GM12878 (cell line): ENCODE measurements at regions not wholly inside any gene's neighbourhood (a gene's known extent, or its start where the extent isn't known, plus 50 kb on each side); places are given as distances from the start of the nearest gene placed in this dataset.

Experiments
- ATAC-seq: fragments of 200-7000 bp; cut with Tn5 transposase; 3 replicates; pipeline ENCODE4 v1.9.1; 2020; ENCODE audit warnings: mild to moderate bottlenecking, moderate library complexity
- BruUV-seq: library from RNA; stranded (reverse); fragments of 400-500 nt; replicated peaks from 2 replicates; lab custom pipeline; 2021; lab: Mats Ljungman, UMichigan
- CTCF ChIA-PET: fragments of 300-600 bp; sonication (Branson Sonifier 250); formaldehyde crosslinking; extraction: SDS; loops from one replicate; lab custom pipeline; 2021; ENCODE audit warnings: inconsistent platforms; lab: Yijun Ruan, JAX
- POLR2A ChIA-PET: fragments of 350-600 bp; formaldehyde crosslinking; extraction: SDS; loops from one replicate; lab custom pipeline; 2021; ENCODE audit warnings: inconsistent platforms; lab: Charles Lee
- RAD21 ChIA-PET: fragments of 300-600 bp; sonication (Branson Sonifier 250); formaldehyde crosslinking; loops from one replicate; lab custom pipeline; 2023; ENCODE audit warnings: antibody characterized with exemption; ENCODE audit not compliant: unreplicated experiment; lab: Charles Lee
- SMC1A ChIA-PET: fragments of 300-600 bp; sonication (Branson Sonifier 250); formaldehyde crosslinking; loops from one replicate; lab custom pipeline; 2023; ENCODE audit not compliant: unreplicated experiment, uncharacterized antibody; lab: Charles Lee
- DNase-seq: peaks from one replicate; pipeline ENCODE4 v3.0.0-alpha.2; 2011; ENCODE audit warnings: low read depth, low spot score
- FAIRE-seq: peaks from 3 replicates; lab custom pipeline; 2011; peaks lifted over from hg19 to GRCh38; lab: Jason Lieb, UNC
- H2AFZ ChIP-seq: 2 replicates; pipeline ENCODE4 v1.6.0; 2011; ENCODE audit warnings: low read depth, low read length, control low read depth; ENCODE audit not compliant: control insufficient read depth
- H3K27ac ChIP-seq: 2 replicates; pipeline ENCODE4 v1.5.1; 2011; ENCODE audit warnings: control low read depth; ENCODE audit not compliant: control insufficient read depth, insufficient read depth
- H3K27me3 ChIP-seq, 2 experiments: replicated peaks in 1 of 2; 2 replicates each; pipeline versions ENCODE4 v1.6.0 to v1.6.1; 2011; ENCODE audit warnings: low read length in 1 of 2; ENCODE audit not compliant: control insufficient read depth in 2 of 2, insufficient read depth in 2 of 2
- H3K36me3 ChIP-seq, 2 experiments: 2 replicates each; pipeline ENCODE4 v1.5.1; 2011; ENCODE audit warnings: low read length in 1 of 2; ENCODE audit not compliant: control insufficient read depth in 2 of 2, insufficient read depth in 2 of 2
- H3K4me1 ChIP-seq: 2 replicates; pipeline ENCODE4 v1.6.1; 2011; ENCODE audit warnings: mild to moderate bottlenecking, low read length, moderate library complexity, mixed read lengths; ENCODE audit not compliant: control insufficient read depth, insufficient read depth
- H3K4me2 ChIP-seq: 2 replicates; pipeline ENCODE4 v1.6.0; 2011; ENCODE audit warnings: control low read depth; ENCODE audit not compliant: control insufficient read depth, insufficient read depth
- H3K4me3 ChIP-seq: fragments of 200-600 bp; sonication (generic); 2 replicates; pipeline ENCODE4 v1.5.1; 2016
- H3K79me2 ChIP-seq: 2 replicates; pipeline ENCODE4 v1.6.0; 2011; ENCODE audit warnings: low read length; ENCODE audit not compliant: control insufficient read depth, insufficient read depth
- H3K9ac ChIP-seq: 2 replicates; pipeline ENCODE4 v1.8.0; 2011; ENCODE audit warnings: low read length, control low read depth, mixed read lengths; ENCODE audit not compliant: control insufficient read depth, insufficient read depth
- H3K9me3 ChIP-seq: replicated peaks from 3 replicates; pipeline ENCODE4 v1.5.1; 2011; ENCODE audit warnings: mild to moderate bottlenecking, low read length; ENCODE audit not compliant: control insufficient read depth, insufficient read depth
- H4K20me1 ChIP-seq: 2 replicates; pipeline ENCODE4 v1.6.0; 2011; ENCODE audit not compliant: control insufficient read depth, insufficient read depth
- CBFB ChIP-seq: IDR thresholded peaks from 2 replicates; pipeline ENCODE4 v1.6.1; 2016; ENCODE audit warnings: antibody characterized with exemption, low read depth
- CBX5 ChIP-seq: sonication (generic); IDR thresholded peaks from 2 replicates; pipeline ENCODE4 v1.6.1; 2016; ENCODE audit warnings: low read depth, moderate library complexity, mild to moderate bottlenecking, inconsistent platforms
- CHD4 ChIP-seq: fragments of 200-600 bp; sonication (generic); IDR thresholded peaks from 2 replicates; pipeline ENCODE4 v1.6.1; 2016; ENCODE audit warnings: mild to moderate bottlenecking
- FOXK2 ChIP-seq: fragments of 450-650 bp; IDR thresholded peaks from 2 replicates; pipeline ENCODE4 v1.6.1; 2017; ENCODE audit warnings: mild to moderate bottlenecking, moderate library complexity
- HDAC2 ChIP-seq: fragments of 200-600 bp; sonication (generic); IDR thresholded peaks from 2 replicates; pipeline ENCODE4 v1.6.1; 2017
- LARP7 ChIP-seq: fragments of 450-650 bp; IDR thresholded peaks from 2 replicates; pipeline ENCODE4 v1.6.1; 2017; ENCODE audit warnings: mild to moderate bottlenecking
- MYB ChIP-seq: fragments of 150-350 bp; IDR thresholded peaks from 2 replicates; pipeline ENCODE4 v1.6.1; 2014; ENCODE audit warnings: mild to moderate bottlenecking, low read depth, low read length, borderline replicate concordance
- NBN ChIP-seq: fragments of 450-650 bp; IDR thresholded peaks from 2 replicates; pipeline ENCODE4 v1.6.1; 2016
- NFIC ChIP-seq: IDR thresholded peaks from 2 replicates; pipeline ENCODE4 v1.6.1; 2012; ENCODE audit warnings: low read depth, mild to moderate bottlenecking, inconsistent platforms, low read length, moderate library complexity
- NKRF ChIP-seq: fragments of 450-650 bp; conservative IDR thresholded peaks from 2 replicates; pipeline ENCODE4 v1.6.1; 2017; ENCODE audit warnings: mild to moderate bottlenecking, moderate library complexity
- RB1 ChIP-seq: fragments of 450-650 bp; formaldehyde crosslinking; IDR thresholded peaks from 2 replicates; pipeline ENCODE4 v1.6.1; 2017; ENCODE audit warnings: mild to moderate bottlenecking, borderline replicate concordance
- RCOR1 ChIP-seq: conservative IDR thresholded peaks from 2 replicates; pipeline ENCODE4 v1.6.1; 2012; ENCODE audit warnings: low read depth, low read length, improper control_type of control experiment
- RELA ChIP-seq: fragments of 450-650 bp; IDR thresholded peaks from 2 replicates; pipeline ENCODE4 v1.8.0; 2014; ENCODE audit warnings: borderline replicate concordance; ENCODE audit not compliant: partially characterized antibody
- RFX5 ChIP-seq: IDR thresholded peaks from 2 replicates; pipeline ENCODE4 v1.6.1; 2011; ENCODE audit warnings: low read depth, low read length, improper control_type of control experiment
- SIN3A ChIP-seq: IDR thresholded peaks from 2 replicates; pipeline ENCODE4 v1.6.1; 2012; ENCODE audit warnings: low read depth, low read length, improper control_type of control experiment
- SIX5 ChIP-seq: IDR thresholded peaks from 2 replicates; pipeline ENCODE4 v1.6.1; 2011; ENCODE audit warnings: mild to moderate bottlenecking, low read depth, low read length, moderate library complexity; ENCODE audit not compliant: severe bottlenecking
- SREBF2 ChIP-seq: IDR thresholded peaks from 2 replicates; pipeline ENCODE4 v1.6.1; 2012; ENCODE audit warnings: mild to moderate bottlenecking, low read length
- TBL1XR1 ChIP-seq: IDR thresholded peaks from 2 replicates; pipeline ENCODE4 v1.6.1; 2012; ENCODE audit warnings: low read depth, low read length, improper control_type of control experiment
- YBX1 ChIP-seq: fragments of 450-650 bp; IDR thresholded peaks from 2 replicates; pipeline ENCODE4 v1.6.1; 2016; ENCODE audit warnings: antibody characterized with exemption
- WGBS: methylation state at CpG from one replicate; pipeline ENCODE4 v1.1.6; 2016; ENCODE audit warnings: low lambda C conversion rate; ENCODE audit not compliant: insufficient replicate concordance, insufficient coverage; ENCODE audit errors: missing lambda C conversion rate; 5-methylcytosine and 5-hydroxymethylcytosine counted together
- in situ Hi-C: fragments of 300-500 bp; cut with MboI; formaldehyde crosslinking; loops from 9 replicates; pipeline ENCODE4 v1.14.3; 2018; ENCODE audit warnings: mixed read lengths
- intact Hi-C: fragments of 100-400 bp; cut with micrococcal nuclease; formaldehyde crosslinking; loops from one replicate; pipeline ENCODE4 v1.14.2; 2022; ENCODE audit not compliant: unreplicated experiment

GRCh38 chr4:12016729-12017128 lies 588.0 kb upstream of the HS3ST1 start:
- ChIA-PET RAD21 (no interaction called here), SMC1A (no interaction called here), CTCF (no interaction called here)
- no peaks in the 10 kb centered on the region for H3K9me3 ChIP-seq
- WGBS: 85% methylated on average over 1 of the region's 1 CpG
- no peaks in the 10 kb centered on the region for H3K27me3 ChIP-seq
- H3K4me2 ChIP-seq: no peak overlapping the region
- FAIRE-seq (no peak), DNase-seq (no peak), ATAC-seq (no peak)
- no peak overlapping the region for H3K27ac ChIP-seq
- no TSS peak for BruUV-seq
- H4K20me1 ChIP-seq: no peaks in the 10 kb centered on the region
- H3K79me2 ChIP-seq: no peaks in the 10 kb centered on the region
- H3K4me3 ChIP-seq: no peak overlapping the region
- no peak overlapping the region for H3K9ac ChIP-seq
- H3K4me1 ChIP-seq: no peaks in the 10 kb centered on the region
- in situ Hi-C loops: no loop called here
- TF ChIP-seq NFIC: no peak
- no peak for TF ChIP-seq LARP7
- no peak for TF ChIP-seq SIX5
- no peak for TF ChIP-seq RELA
- no peak for TF ChIP-seq YBX1
- no peak for TF ChIP-seq RFX5
- no peak for TF ChIP-seq CBFB
- TF ChIP-seq RCOR1: no peak
- no peak for TF ChIP-seq NBN
- no peak for TF ChIP-seq CBX5
- no peak for TF ChIP-seq CHD4
- no peak for TF ChIP-seq FOXK2
- no peak for TF ChIP-seq SIN3A
- TF ChIP-seq NKRF: no peak
- no peak for TF ChIP-seq SREBF2
- TF ChIP-seq MYB: no peak
- no peak for TF ChIP-seq RB1
- TF ChIP-seq HDAC2: no peak
- no peak for TF ChIP-seq TBL1XR1
- TF ChIP-seq, all 136 proteins: peak for 0
- H2AFZ ChIP-seq: no peak overlapping the region
- H3K36me3 ChIP-seq: no peaks in the 10 kb centered on the region
- POLR2A ChIA-PET: no interaction called here
- intact Hi-C loops: no loop called here
